ENCODE measurements at regions not wholly inside any gene's neighbourhood (a gene's known extent, or its start where the extent isn't known, plus 50 kb on each side); places are given as distances from the start of the nearest gene placed in this dataset.
"Not testable (repeated sequence)": the region's sequence is repeated elsewhere in the genome, so short reads cannot be mapped to it uniquely, and the experiment has no call there.

- no peak for DNase-seq (ENCODE audit: low read depth)
Observed at GRCh38 chr2:149800624-149801542, 213.3 kb upstream of the MMADHC start.

- DNase-seq (ENCODE audit: low read depth), result no peak
Observed at GRCh38 chr2:149799013-149799705, 211.6 kb upstream of the MMADHC start.

- DNase-seq (ENCODE audit: low read depth), result no peak
Observed at GRCh38 chr2:149797030-149797429, 209.5 kb upstream of the MMADHC start.

GRCh38 chr2:149789549-149789948 is 202.0 kb upstream of the MMADHC start:
- DNase-seq (ENCODE audit: low read depth), result no peak

- no peak for DNase-seq (ENCODE audit: low read depth)
Observed at GRCh38 chr2:149787206-149787605, 199.6 kb upstream of the MMADHC start.

- no peak for DNase-seq (ENCODE audit: low read depth)
Observed at GRCh38 chr2:149783284-149783683, 195.7 kb upstream of the MMADHC start.

- no peak for DNase-seq (ENCODE audit: low read depth)
Observed at GRCh38 chr2:149782572-149782971, 195.0 kb upstream of the MMADHC start.

GRCh38 chr2:149781263-149781808 is 193.8 kb upstream of the MMADHC start:
- no peak for DNase-seq (ENCODE audit: low read depth)

GRCh38 chr2:149773006-149773405 is 185.4 kb upstream of the MMADHC start:
- DNase-seq (ENCODE audit: low read depth), result no peak

- peak; percentile 45 for DNase-seq (ENCODE audit: low read depth)
Observed at GRCh38 chr2:149768320-149768799, 180.8 kb upstream of the MMADHC start.

- peak; percentile 53 for DNase-seq (ENCODE audit: low read depth)
Observed at GRCh38 chr2:149767516-149767974, 180.0 kb upstream of the MMADHC start.

GRCh38 chr2:149766339-149766738 is 178.8 kb upstream of the MMADHC start:
- no peak for DNase-seq (ENCODE audit: low read depth)

GRCh38 chr2:149765636-149766035 is 178.1 kb upstream of the MMADHC start:
- no peak for DNase-seq (ENCODE audit: low read depth)

- DNase-seq (ENCODE audit: low read depth), result no peak
Observed at GRCh38 chr2:149765003-149765402, 177.4 kb upstream of the MMADHC start.

- no peak for DNase-seq (ENCODE audit: low read depth)
Observed at GRCh38 chr2:149763358-149763757, 175.8 kb upstream of the MMADHC start.

GRCh38 chr2:149761611-149762010 is 174.0 kb upstream of the MMADHC start:
- DNase-seq (ENCODE audit: low read depth), result no peak

- DNase-seq (ENCODE audit: low read depth), result not testable (repeated sequence)
Observed at GRCh38 chr2:149759382-149759781, 171.8 kb upstream of the MMADHC start.

- not testable (repeated sequence) for DNase-seq (ENCODE audit: low read depth)
Observed at GRCh38 chr2:149754722-149755121, 167.1 kb upstream of the MMADHC start.

GRCh38 chr2:149747456-149747855 is 159.9 kb upstream of the MMADHC start:
- DNase-seq (ENCODE audit: low read depth), result no peak

- DNase-seq (ENCODE audit: low read depth), result no peak
Observed at GRCh38 chr2:149745396-149746230, 158.0 kb upstream of the MMADHC start.

- no peak for DNase-seq (ENCODE audit: low read depth)
Observed at GRCh38 chr2:149744865-149745264, 157.3 kb upstream of the MMADHC start.

All from GM04503 (cell line).